ENCODE measurements at regions not wholly inside any gene's neighbourhood (a gene's known extent, or its start where the extent isn't known, plus 50 kb on each side); places are given as distances from the start of the nearest gene placed in this dataset.

DNA sequence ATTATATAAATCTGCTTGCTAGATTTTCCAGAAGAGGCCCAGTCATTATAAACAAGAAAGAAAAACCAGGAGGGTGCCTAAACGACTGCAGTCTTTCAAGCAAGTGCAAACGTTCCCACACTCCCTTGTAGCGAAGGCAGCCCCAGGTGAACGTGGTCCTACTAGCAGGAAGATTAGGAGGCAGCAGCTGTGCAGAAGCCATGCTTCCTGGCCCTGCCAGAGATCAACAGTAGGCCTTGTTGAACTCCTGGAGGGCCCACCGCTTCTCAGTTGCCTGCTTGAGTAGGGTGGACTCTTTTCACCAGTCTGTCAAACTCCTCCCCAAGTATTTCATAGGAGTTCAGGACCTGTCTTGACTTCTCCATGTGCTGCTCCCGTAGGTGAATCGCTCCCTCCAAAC lies 163.0 kb upstream of the GORAB start:
- FAIRE-seq (no peak), DNase-seq (ENCODE audit: low spot score in 2 of 2) (no peak)

DNA sequence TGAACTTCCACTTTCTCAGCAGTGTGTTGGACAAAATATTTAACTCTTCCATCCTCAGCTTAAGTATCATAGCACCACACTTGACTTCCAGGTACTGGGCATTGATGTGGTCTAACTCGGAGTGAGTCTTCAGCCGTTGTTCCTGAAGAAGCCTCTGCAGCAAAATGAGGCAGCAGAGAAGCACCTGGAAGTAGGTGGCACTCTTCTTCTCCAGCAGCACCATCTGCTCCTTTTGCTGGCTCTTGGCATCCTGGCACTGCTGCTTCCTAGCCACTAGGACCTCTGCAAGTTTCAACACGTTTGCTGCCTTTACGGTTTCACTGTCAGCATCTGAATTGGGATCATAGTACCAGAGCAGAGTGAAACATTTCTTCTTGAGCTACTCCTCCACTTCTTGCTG lies 162.5 kb upstream of the GORAB start:
- no peak for DNase-seq (ENCODE audit: low spot score in 2 of 2)
- no peak for FAIRE-seq

DNA sequence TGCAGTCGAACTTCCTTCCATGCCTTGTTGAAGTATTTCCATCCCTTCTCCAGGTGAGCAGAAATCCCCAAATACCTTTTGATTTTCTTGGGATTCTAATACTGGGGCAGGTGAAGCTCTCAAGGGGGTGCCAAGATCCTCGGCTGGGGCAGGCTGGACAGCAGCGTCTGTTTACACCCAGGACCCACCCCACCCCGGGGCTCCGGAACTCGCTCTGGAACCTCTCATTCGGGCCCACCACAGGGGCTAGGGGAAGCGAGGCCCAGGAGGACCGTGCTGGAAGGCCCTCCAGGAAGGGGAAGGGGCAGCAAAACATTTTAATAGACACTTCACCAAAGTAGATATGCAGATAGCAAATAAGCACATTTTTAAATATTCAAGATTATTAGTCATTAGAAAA lies 161.9 kb upstream of the GORAB start:
- no peak for FAIRE-seq
- DNase-seq (ENCODE audit: low spot score in 2 of 2), result no peak

DNA sequence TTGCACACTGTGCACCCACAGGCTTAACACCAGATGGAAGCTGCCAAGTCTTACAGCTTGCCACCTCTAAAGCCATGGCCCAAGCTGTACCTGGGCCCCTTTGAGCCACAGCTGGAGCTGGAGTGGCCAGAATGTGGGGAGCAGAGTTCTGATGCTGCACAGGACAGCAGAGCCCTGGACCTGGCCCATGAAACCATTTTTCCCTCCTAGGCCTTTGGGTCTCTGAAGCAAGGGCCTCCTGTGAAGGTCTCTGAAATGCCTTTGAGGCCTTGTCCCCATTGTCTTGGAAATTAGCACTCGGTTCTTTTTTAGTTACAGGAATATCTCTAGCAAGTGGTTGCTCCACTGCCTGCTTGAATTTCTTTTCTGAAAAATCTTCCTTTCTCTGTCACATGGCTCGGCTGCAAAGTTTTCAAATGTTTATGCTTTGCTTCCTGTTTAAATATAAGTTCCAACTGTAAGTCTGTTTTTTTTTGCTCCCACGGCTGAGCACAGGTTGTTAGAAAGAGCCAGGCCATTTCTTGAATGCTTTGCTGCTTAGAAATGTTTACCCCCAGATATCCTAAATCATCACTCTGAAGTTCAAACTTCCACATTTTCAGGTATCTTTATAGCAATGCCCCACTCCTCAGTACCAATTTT lies 156.8 kb upstream of the GORAB start:
- DNase-seq (ENCODE audit: low spot score in 2 of 2), result no peak
- FAIRE-seq, result no peak

DNA sequence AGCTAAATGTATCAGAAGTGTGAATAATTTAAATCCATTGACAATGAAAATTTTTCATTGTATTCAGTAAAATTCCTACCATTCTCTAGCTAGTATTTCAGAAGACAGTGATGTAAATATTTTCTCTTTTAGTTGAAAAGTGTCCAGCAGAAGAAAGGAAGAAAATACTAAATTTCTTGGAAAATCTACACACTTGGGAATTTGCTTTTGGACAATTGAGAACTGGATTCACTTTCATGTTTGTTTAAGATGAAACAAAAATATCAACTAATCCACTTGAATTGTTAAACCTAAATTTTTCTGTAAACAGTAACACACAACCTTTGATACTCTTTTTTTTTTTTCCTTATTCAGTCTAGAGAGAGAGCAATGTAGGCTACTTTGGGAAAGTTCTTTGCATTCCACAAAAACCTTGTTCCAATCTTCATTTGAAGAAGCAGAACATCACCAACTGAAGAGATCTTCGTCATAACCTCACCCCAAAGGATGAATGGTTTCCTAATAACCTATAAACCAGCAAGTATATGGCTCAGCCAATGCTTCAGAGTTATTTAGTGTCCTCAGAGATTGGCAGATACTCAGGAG lies 155.1 kb upstream of the GORAB start:
- no peak for DNase-seq (ENCODE audit: low spot score in 2 of 2)
- no peak for FAIRE-seq

DNA sequence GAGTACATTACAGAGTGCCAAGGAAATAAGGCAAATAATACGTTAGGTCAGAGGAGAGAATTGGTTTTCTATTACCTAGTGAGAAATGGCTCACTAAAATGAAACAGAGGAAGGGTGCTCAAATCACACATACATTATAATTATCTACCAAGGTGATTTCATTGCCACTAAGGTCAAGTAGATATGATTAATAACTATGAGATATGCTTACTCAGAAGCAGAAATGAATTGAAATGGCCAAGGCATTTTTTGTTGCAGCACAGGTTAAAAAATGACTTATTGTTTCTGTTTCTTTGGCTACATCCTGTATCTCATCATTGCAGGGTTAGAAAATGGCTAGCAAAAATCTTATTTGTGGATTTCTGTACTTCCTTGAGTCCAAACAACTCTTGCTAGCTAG lies 154.5 kb upstream of the GORAB start:
- DNase-seq (ENCODE audit: low spot score in 2 of 2) (no peak), FAIRE-seq (no peak)

DNA sequence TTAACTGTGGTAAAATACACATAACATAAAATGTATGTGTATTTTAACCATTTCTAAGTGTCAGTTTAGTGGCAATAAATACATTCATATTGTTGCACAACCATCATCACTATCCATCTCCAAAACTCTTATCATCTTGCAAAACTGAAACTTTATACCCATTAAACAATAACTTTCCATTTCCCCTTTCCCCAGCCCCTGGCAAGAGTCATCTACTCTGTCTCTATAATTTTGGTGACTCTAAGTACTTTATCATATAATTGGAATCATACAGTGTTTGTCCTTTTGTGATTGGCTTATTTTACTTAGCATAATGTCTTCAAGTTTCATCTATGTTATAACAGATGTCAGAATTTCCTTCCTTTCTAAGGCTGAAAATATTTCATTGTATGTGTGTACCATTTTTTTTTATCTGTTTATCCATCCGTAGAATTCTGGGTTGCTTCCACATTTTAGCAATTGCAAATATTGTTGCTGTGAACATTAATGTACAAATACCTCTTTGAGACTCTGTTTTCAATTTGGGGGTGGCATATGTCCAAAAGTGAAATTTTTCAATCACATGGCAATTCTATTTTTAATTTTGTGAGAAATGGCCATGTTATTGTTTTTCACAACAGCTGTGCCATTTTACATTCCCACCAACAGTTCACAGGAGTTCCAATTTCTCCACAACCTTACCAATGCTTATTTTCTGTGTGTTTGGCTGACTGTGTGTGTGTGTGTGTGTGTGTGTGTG lies 153.9 kb upstream of the GORAB start:
- no peak for FAIRE-seq
- no peak for DNase-seq (ENCODE audit: low spot score in 2 of 2)

DNA sequence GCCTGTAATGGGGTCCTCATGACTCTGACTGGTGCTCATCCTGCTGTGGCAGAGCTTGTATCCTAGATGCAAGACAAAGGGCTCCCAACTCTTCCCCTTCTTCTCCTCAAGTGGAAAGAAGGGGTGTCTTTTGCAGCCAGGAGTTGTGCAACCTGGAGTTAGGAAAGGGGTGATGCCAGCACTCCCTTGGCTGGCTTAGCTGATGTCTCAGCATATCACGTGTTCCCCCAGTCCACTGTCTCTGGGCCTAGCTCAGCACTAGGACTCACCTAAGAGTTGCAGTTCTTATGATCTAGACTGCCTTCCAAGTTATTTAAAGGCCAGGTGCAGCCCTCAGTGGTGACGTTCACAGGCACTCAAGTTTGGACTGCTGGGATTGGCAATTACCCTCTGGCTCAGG lies 146.2 kb upstream of the GORAB start:
- DNase-seq (ENCODE audit: low spot score in 2 of 2), result no peak
- FAIRE-seq, result no peak

DNA sequence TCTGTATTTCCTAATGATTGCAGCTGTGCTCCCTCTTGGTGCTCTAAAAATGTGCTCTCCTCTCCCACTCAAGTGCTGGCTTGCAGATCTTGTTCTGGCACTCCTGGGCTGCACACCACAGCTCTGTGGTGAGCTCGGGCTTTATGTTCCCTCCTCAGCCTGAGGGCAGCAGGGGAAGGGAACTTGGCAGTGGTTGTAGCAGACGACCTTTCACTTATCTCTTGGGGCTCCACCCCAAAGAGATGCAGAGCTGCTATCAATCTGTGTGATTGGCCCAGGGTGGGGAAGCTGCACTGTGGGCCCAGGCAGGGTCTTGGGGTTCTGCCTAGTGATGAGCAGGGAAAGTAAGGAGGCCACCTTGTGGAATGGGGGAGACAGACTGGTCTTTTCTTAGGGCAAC lies 143.5 kb upstream of the GORAB start:
- no peak for FAIRE-seq
- DNase-seq (ENCODE audit: low spot score in 2 of 2), result no peak

DNA sequence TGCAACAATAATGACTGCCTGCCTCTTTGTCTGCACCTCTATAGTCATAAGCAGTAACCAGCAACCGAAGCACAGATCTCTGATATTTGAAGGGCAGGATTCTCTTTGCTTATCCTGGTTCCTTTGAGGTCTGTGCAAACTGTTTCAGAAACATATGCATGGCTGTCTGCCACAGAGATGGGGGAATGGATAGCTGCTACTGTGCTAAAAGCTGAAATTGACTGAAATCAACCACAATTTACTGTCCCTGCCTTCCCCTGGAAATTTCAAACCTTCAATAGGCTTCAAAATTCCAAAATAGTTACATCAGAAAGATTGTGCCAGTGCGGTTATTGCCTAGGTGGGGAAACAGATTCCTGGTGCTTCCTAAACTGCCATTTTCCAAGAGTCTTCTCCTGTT lies 136.8 kb upstream of the GORAB start:
- no peak for FAIRE-seq

DNA sequence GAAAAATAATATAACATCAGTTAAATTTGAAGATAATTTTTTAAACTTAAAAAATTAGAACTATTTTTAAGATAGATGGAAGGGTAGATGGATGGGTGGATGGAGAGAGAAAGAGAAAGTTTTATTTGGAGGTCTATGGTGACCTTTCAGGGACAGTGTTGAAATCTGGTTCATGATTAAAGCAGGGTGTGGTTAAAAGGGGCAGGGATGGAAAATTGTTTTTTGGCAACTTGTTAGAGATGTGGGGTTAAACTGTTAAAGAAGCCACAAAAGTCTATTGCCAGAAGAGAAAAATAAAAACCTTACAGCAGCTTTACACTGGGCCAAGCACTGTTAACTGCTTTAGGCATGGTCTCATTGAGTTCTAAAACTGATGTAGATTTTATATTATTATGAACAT lies 134.9 kb upstream of the GORAB start:
- FAIRE-seq, result no peak
- DNase-seq (ENCODE audit: low spot score in 2 of 2), result no peak

More for the DNA sequence above, 136.8 kb upstream of the GORAB start:
- no peak for DNase-seq (ENCODE audit: low spot score in 2 of 2)

DNA sequence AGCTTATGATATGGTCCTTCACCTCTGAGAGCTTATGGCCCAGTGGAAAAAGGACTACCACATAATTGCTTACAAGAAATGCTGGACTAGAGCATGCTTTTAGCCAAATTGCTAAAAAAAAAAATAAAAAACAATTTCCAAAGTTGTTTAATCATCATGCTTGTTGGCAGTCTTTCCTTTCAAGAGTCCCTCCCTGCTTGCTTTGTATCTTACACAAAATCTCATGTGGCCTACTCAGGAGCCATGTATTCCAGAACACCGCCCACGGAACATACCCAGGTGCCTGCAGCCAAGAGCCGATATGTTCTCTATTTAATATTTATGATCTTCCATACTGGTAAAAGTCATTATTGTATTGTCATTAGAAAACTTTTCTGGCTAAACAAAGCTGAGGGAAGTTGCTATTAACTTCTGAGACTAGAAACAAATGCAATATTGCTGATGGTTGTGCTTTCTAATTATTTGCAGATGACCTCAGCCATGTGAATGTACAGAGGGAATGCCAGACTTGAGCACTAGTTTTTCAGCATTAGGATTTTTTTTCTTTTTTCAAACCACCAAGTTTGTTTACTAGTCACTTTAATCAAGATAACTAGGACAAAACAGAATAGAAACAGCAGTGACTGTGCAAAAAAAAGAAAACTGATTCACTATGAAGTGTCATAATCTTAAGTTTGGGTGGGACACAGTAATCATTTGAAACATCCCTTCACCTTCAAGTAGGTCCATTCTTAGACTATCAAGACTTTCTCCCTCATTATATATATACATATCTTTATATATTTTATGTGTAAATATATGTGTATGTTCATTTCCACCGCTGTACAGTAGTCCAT lies 129.3 kb upstream of the GORAB start:
- FAIRE-seq, result no peak
- DNase-seq (ENCODE audit: low spot score in 2 of 2), result no peak

DNA sequence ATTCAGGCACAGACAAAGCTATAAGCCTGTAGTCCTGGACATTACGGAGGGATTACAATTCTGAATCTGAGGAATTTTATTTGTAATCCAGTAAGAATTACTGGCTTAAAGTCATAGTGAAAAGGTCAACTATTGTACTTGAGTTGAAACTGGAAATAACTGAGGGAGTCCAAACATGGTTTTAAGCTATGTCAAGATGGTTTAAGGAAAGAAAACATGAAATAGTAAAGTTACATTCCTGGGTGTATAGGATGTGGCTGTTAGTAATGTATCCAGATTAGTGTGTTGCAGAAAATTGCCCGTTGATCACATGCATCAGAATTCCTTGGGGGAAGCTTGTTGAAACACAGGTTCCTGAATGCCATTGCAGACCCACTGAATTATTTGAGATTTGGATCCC lies 124.8 kb upstream of the GORAB start:
- DNase-seq (ENCODE audit: low spot score in 2 of 2) (no peak), FAIRE-seq (no peak)

DNA sequence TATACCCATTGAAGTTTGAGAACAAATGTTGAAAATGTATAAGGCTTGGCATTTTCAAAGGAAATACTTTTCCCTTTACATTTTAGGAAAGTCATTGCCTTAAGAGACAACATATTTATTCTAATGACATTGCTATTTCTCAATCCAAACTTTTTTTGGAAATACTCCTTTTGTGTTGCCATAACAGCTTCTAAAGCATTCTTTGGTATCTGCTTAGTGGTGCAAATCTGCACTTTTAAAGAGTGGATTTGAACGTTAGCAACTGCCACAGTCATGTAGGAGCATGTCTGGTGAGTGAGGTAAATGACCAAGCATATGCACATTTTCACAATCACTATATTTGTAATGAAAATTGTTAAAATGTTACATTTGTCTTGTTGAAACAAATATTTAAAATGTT lies 124.4 kb upstream of the GORAB start:
- DNase-seq (ENCODE audit: low spot score in 2 of 2) (no peak), FAIRE-seq (no peak)

DNA sequence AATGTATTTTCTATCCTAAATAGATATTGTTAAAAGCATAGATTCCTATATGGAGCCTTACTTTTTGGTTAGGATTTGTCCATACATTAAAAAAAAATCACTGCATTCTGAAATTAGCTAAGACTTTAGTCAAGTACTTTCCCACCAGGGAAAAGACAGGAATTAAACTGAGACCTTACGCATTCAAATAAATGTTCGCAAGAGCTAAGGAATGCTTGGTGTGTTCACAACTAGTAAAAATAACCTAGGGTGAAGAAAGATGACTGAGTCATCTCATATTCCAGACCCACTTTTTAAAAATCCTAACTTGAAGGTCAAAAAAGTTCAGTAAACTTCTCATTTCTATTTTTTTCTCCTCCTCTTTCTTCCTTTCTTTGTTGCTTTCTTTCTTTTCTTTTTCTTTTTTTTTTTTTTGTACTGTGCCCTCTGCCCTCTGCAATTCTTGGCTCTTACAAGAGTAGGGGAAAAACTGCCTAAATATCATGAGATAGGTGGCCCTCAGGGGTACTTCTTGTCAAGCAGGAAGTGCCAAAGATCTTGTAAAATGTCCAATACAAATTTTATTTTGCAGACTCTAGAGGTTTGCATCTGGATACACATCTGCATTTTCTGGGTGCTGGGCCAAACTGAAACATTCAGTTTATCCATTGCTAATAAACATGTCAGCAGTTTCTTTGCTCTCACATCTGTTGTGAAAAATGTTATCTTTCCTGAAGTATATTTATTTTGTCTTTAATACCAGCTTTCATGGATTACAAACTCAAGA lies 121.4 kb upstream of the GORAB start:
- FAIRE-seq (no peak), DNase-seq (ENCODE audit: low spot score in 2 of 2) (no peak)

DNA sequence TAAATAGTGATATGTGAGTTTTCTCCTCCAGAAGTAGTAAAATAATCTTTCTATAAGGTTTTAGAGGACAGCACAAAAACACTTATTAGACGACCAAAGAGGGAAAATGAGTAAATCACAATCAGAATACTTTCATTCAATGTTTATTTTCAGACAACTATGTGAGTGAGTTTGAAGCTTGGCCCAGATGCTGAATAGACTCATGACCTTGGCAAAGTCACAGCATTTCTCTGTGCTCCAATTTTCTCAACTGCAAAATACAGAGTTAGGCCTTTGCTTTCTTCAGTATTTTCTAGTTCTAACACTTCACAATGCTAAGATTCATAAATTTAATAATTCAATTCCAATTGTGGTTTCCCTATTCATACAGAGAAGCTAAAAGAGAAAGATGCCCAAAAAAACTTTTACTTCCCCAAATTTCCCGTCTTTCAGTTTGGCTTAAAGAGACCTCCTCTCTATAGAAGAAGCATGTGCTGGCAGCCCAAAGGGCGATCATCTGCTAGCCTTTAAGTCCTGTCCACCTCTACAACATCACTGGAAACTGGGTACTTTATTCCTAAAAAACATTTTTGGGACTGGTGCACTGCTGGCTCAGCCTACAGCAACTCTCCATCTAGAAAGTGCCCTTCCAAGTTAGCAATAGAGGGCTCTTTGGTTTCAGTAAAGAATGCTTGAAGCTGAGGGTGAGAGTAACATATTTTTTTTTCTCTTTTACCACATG lies 116.8 kb upstream of the GORAB start:
- FAIRE-seq, result no peak
- DNase-seq (ENCODE audit: low spot score in 2 of 2), result no peak

DNA sequence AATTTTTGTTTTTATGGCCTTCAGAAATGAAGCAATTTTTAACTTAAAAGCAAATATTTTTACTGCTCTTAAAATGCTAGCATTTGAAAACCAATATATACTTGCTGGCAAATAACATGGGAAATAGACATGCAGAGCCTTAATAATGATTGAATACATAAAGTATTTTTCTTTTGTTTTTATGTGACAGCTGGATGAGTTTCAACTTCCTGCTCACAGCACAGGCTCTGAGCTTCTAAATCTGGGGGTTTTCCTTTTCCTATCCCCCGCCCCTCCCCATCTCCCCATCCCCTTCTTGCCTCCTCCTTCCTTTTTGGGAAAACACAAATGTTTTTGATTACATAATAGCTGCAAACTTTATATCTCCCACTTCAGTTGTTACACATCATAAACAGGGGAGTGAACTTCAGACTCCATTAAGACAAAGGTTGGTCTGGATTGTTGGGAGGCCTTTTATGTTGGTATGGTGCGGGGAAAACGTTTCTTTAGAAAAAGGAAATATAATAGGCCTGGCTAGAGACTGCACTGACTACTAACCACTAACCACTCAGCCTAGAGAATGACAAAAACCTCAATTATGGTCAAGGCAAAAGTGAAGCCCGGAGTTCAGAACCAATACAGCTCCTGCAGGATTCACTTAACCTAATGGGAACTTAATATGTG lies 116.1 kb upstream of the GORAB start:
- DNase-seq (ENCODE audit: low spot score in 2 of 2) (no peak), FAIRE-seq (no peak)

DNA sequence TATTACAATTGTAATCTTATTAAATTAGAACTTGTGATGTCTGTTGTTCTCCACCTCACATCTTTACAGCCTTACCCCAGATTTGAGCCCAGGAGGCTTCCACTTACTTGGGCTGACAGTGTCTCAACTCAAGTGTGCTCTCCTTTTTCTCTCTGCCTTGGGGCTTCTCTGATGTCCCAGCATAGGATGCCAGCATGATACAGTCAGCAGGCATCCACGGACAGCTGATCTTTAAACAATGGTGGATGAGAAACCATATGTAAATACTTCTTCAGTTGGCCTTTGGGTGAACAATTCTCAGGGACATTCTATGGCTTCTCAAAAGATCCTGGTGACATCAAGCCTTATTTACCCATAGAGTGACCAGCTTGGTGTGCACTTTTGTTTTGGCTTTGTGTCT lies 107.6 kb upstream of the GORAB start:
- no peak for FAIRE-seq
- no peak for DNase-seq (ENCODE audit: low spot score in 2 of 2)

DNA sequence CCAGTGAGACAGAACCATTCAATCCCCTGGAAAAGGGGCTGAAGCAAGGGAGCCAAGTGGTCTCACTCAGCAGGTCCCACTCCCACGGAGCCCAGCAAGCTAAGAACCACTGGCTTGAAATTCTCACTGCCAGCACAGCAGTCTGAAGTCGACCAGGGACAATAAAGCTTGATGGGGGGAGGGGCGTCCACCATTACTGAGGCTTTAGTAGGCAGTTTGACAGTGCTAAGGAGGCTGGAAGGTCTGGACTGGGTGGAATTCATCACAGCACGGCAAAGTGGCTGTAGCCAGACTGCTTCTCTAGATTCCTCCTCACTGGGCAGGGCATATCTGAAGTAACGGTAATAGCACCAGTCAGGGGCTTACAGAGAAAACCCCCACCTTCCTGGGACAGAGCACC lies 105.4 kb upstream of the GORAB start:
- DNase-seq (ENCODE audit: low spot score in 2 of 2) (no peak), FAIRE-seq (no peak)

All from frontal cortex (tissue), 3 donors.